Thyroid gland (tissue), 4 donors: ENCODE measurements at regions not wholly inside any gene's neighbourhood (a gene's known extent, or its start where the extent isn't known, plus 50 kb on each side); places are given as distances from the start of the nearest gene placed in this dataset.

Experiments used
- POLR2A ChIP-seq, 2 donors: fragments of 450-650 bp; IDR thresholded peaks; one replicate each; pipeline ENCODE4 v1.6.1; 2017; ENCODE audit warnings: antibody characterized with exemption in 2 of 2, mild to moderate bottlenecking in 2 of 2, moderate library complexity in 1 of 2
- TF ChIP-seq, protein P1 (sequence below), 6 experiments: fragments of 200-600 bp in 3 of 6; fragments of 450-650 bp in 3 of 6; sonication (generic) in 3 of 6; IDR thresholded peaks; one replicate each; pipeline ENCODE4 v1.5.1; 2016 to 2019; ENCODE audit warnings: antibody characterized with exemption in 6 of 6, mild to moderate bottlenecking in 2 of 6, inconsistent platforms in 1 of 6, moderate library complexity in 1 of 6

DNA sequence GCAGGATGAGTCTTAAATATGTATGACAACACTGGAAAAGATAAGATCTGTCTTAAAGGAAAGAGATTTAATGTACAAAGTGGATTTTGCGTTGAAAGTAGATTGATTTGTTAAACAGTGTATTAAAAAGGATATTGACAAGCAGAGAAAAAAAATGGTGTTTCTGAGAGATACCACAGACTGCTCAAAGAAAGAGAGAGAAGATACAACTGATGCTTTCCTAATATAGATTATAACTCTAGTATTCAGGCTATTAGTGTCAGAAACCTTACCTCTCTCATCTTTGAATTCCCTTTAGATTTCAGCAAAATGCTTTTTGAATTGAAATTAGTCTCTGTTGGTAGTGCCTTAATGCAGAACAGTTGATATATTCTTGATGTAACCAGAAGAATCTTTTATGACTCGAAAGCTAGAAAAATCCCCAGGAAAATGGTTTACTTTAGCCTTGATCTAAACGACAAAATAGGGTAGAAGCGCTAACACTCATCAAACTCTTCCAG, 550.7 kb downstream of the INHBA start:
- TF ChIP-seq, protein P1, sequence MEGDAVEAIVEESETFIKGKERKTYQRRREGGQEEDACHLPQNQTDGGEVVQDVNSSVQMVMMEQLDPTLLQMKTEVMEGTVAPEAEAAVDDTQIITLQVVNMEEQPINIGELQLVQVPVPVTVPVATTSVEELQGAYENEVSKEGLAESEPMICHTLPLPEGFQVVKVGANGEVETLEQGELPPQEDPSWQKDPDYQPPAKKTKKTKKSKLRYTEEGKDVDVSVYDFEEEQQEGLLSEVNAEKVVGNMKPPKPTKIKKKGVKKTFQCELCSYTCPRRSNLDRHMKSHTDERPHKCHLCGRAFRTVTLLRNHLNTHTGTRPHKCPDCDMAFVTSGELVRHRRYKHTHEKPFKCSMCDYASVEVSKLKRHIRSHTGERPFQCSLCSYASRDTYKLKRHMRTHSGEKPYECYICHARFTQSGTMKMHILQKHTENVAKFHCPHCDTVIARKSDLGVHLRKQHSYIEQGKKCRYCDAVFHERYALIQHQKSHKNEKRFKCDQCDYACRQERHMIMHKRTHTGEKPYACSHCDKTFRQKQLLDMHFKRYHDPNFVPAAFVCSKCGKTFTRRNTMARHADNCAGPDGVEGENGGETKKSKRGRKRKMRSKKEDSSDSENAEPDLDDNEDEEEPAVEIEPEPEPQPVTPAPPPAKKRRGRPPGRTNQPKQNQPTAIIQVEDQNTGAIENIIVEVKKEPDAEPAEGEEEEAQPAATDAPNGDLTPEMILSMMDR (IDR thresholded peaks at IDR 0.05) = no peak
- TF ChIP-seq POLR2A (IDR thresholded peaks at IDR 0.05) = no peak
